ENCODE measurements at regions not wholly inside any gene's neighbourhood (a gene's known extent, or its start where the extent isn't known, plus 50 kb on each side); places are given as distances from the start of the nearest gene placed in this dataset.

- Histone ChIP-seq H3K4me1 (ENCODE audit: insufficient read depth, low read length) (peaks cover 17% of the 10 kb centered on the region), H3K9ac (ENCODE audit: low read length) (no peak overlapping the region), H3K27ac (ENCODE audit: low read depth, low read length) (no peak overlapping the region)
Observed at GRCh38 chr16:27722207-27722606, 172.3 kb downstream of the KATNIP start.

GRCh38 chr16:27722892-27723450 lies 173.0 kb downstream of the KATNIP start:
- Histone ChIP-seq H3K27ac (ENCODE audit: low read depth, low read length) (no peak overlapping the region), H3K4me3 (ENCODE audit: low read depth in 1 of 2, low read length in 2 of 2) (no peak overlapping the region), H3K27me3 (ENCODE audit: control insufficient read depth in 1 of 2, insufficient read depth in 2 of 2, low read length in 2 of 2) (no peaks in the 10 kb centered on the region), H3K9ac (ENCODE audit: low read length) (no peak overlapping the region), H3K4me1 (ENCODE audit: insufficient read depth, low read length) (peaks cover 17% of the 10 kb centered on the region), H3K36me3 (ENCODE audit: insufficient read depth, low read length) (peaks cover 7% of the 10 kb centered on the region), H3K9me3 (ENCODE audit: low read length) (no peaks in the 10 kb centered on the region)

More at GRCh38 chr16:27722207-27722606, 172.3 kb downstream of the KATNIP start:
- Histone ChIP-seq H3K4me3 (ENCODE audit: low read depth in 1 of 2, low read length in 2 of 2) (no peak overlapping the region), H3K9me3 (ENCODE audit: low read length) (no peaks in the 10 kb centered on the region), H3K27me3 (ENCODE audit: control insufficient read depth in 1 of 2, insufficient read depth in 2 of 2, low read length in 2 of 2) (no peaks in the 10 kb centered on the region), H3K36me3 (ENCODE audit: insufficient read depth, low read length) (no peaks in the 10 kb centered on the region)

- peak overlapping the region; percentile 5 for H3K27ac ChIP-seq (ENCODE audit: low read depth, low read length)
- H3K9me3 ChIP-seq (ENCODE audit: low read length), result no peaks in the 10 kb centered on the region
- no peaks in the 10 kb centered on the region for H3K27me3 ChIP-seq (ENCODE audit: control insufficient read depth in 1 of 2, insufficient read depth in 2 of 2, low read length in 2 of 2)
- no peak overlapping the region for H3K9ac ChIP-seq (ENCODE audit: low read length)
- peaks cover 9% of the 10 kb centered on the region for H3K36me3 ChIP-seq (ENCODE audit: insufficient read depth, low read length)
- peaks cover 17% of the 10 kb centered on the region for H3K4me1 ChIP-seq (ENCODE audit: insufficient read depth, low read length)
- H3K4me3 ChIP-seq (ENCODE audit: low read depth in 1 of 2, low read length in 2 of 2), result no peak overlapping the region
Observed at GRCh38 chr16:27723711-27724481, 174.0 kb downstream of the KATNIP start.

GRCh38 chr16:27724482-27725235 lies 174.7 kb downstream of the KATNIP start:
- H3K4me1 ChIP-seq (ENCODE audit: insufficient read depth, low read length), result peaks cover 17% of the 10 kb centered on the region
- no peak overlapping the region for H3K9ac ChIP-seq (ENCODE audit: low read length)
- peak overlapping the region; percentile 5 for H3K27ac ChIP-seq (ENCODE audit: low read depth, low read length)
- no peaks in the 10 kb centered on the region for H3K27me3 ChIP-seq (ENCODE audit: control insufficient read depth in 1 of 2, insufficient read depth in 2 of 2, low read length in 2 of 2)
- H3K36me3 ChIP-seq (ENCODE audit: insufficient read depth, low read length), result peaks cover 9% of the 10 kb centered on the region
- H3K4me3 ChIP-seq (ENCODE audit: low read depth in 1 of 2, low read length in 2 of 2), result no peak overlapping the region
- no peaks in the 10 kb centered on the region for H3K9me3 ChIP-seq (ENCODE audit: low read length)

GRCh38 chr16:27725236-27726000 lies 175.5 kb downstream of the KATNIP start:
- Histone ChIP-seq H3K27me3 (ENCODE audit: control insufficient read depth in 1 of 2, insufficient read depth in 2 of 2, low read length in 2 of 2) (no peaks in the 10 kb centered on the region), H3K27ac (ENCODE audit: low read depth, low read length) (no peak overlapping the region), H3K36me3 (ENCODE audit: insufficient read depth, low read length) (peaks cover 9% of the 10 kb centered on the region), H3K9me3 (ENCODE audit: low read length) (no peaks in the 10 kb centered on the region), H3K4me3 (ENCODE audit: low read depth in 1 of 2, low read length in 2 of 2) (no peak overlapping the region), H3K4me1 (ENCODE audit: insufficient read depth, low read length) (peaks cover 17% of the 10 kb centered on the region), H3K9ac (ENCODE audit: low read length) (no peak overlapping the region)

- H3K36me3 ChIP-seq (ENCODE audit: insufficient read depth, low read length), result peaks cover 9% of the 10 kb centered on the region
- no peaks in the 10 kb centered on the region for H3K9me3 ChIP-seq (ENCODE audit: low read length)
- H3K4me1 ChIP-seq (ENCODE audit: insufficient read depth, low read length), result peaks cover 17% of the 10 kb centered on the region
- no peak overlapping the region for H3K9ac ChIP-seq (ENCODE audit: low read length)
- no peaks in the 10 kb centered on the region for H3K27me3 ChIP-seq (ENCODE audit: control insufficient read depth in 1 of 2, insufficient read depth in 2 of 2, low read length in 2 of 2)
- H3K4me3 ChIP-seq (ENCODE audit: low read depth in 1 of 2, low read length in 2 of 2), result no peak overlapping the region
- H3K27ac ChIP-seq (ENCODE audit: low read depth, low read length), result no peak overlapping the region
Observed at GRCh38 chr16:27726621-27727261, 176.8 kb downstream of the KATNIP start.

- Histone ChIP-seq H3K4me1 (ENCODE audit: insufficient read depth, low read length) (peaks cover 17% of the 10 kb centered on the region), H3K36me3 (ENCODE audit: insufficient read depth, low read length) (peaks cover 9% of the 10 kb centered on the region), H3K9ac (ENCODE audit: low read length) (no peak overlapping the region), H3K27ac (ENCODE audit: low read depth, low read length) (no peak overlapping the region), H3K27me3 (ENCODE audit: control insufficient read depth in 1 of 2, insufficient read depth in 2 of 2, low read length in 2 of 2) (no peaks in the 10 kb centered on the region), H3K4me3 (ENCODE audit: low read depth in 1 of 2, low read length in 2 of 2) (no peak overlapping the region), H3K9me3 (ENCODE audit: low read length) (no peaks in the 10 kb centered on the region)
Observed at GRCh38 chr16:27727941-27728340, 178.0 kb downstream of the KATNIP start.

GRCh38 chr16:27728691-27729090 lies 178.7 kb downstream of the KATNIP start:
- H3K27me3 ChIP-seq (ENCODE audit: control insufficient read depth in 1 of 2, insufficient read depth in 2 of 2, low read length in 2 of 2), result no peaks in the 10 kb centered on the region
- H3K36me3 ChIP-seq (ENCODE audit: insufficient read depth, low read length), result peaks cover 13% of the 10 kb centered on the region
- H3K9me3 ChIP-seq (ENCODE audit: low read length), result no peaks in the 10 kb centered on the region
- H3K9ac ChIP-seq (ENCODE audit: low read length), result no peak overlapping the region
- no peak overlapping the region for H3K4me3 ChIP-seq (ENCODE audit: low read depth in 1 of 2, low read length in 2 of 2)
- H3K4me1 ChIP-seq (ENCODE audit: insufficient read depth, low read length), result peaks cover 17% of the 10 kb centered on the region
- no peak overlapping the region for H3K27ac ChIP-seq (ENCODE audit: low read depth, low read length)

- H3K27ac ChIP-seq (ENCODE audit: low read depth, low read length), result no peak overlapping the region
- peaks cover 8% of the 10 kb centered on the region for H3K4me1 ChIP-seq (ENCODE audit: insufficient read depth, low read length)
- no peak overlapping the region for H3K9ac ChIP-seq (ENCODE audit: low read length)
- no peaks in the 10 kb centered on the region for H3K9me3 ChIP-seq (ENCODE audit: low read length)
- no peak overlapping the region for H3K4me3 ChIP-seq (ENCODE audit: low read depth in 1 of 2, low read length in 2 of 2)
- H3K36me3 ChIP-seq (ENCODE audit: insufficient read depth, low read length), result peaks cover 13% of the 10 kb centered on the region
- no peaks in the 10 kb centered on the region for H3K27me3 ChIP-seq (ENCODE audit: control insufficient read depth in 1 of 2, insufficient read depth in 2 of 2, low read length in 2 of 2)
Observed at GRCh38 chr16:27729516-27730304, 179.8 kb downstream of the KATNIP start.

- H3K27me3 ChIP-seq (ENCODE audit: control insufficient read depth in 1 of 2, insufficient read depth in 2 of 2, low read length in 2 of 2), result no peaks in the 10 kb centered on the region
- H3K9ac ChIP-seq (ENCODE audit: low read length), result no peak overlapping the region
- no peaks in the 10 kb centered on the region for H3K9me3 ChIP-seq (ENCODE audit: low read length)
- no peak overlapping the region for H3K4me3 ChIP-seq (ENCODE audit: low read depth in 1 of 2, low read length in 2 of 2)
- peaks cover 13% of the 10 kb centered on the region for H3K36me3 ChIP-seq (ENCODE audit: insufficient read depth, low read length)
- H3K4me1 ChIP-seq (ENCODE audit: insufficient read depth, low read length), result no peaks in the 10 kb centered on the region
- no peak overlapping the region for H3K27ac ChIP-seq (ENCODE audit: low read depth, low read length)
Observed at GRCh38 chr16:27730661-27731210, 180.8 kb downstream of the KATNIP start.

All from muscle layer of colon (tissue), 2 donors.